ENCODE measurements at regions not wholly inside any gene's neighbourhood (a gene's known extent, or its start where the extent isn't known, plus 50 kb on each side); places are given as distances from the start of the nearest gene placed in this dataset.

DNA sequence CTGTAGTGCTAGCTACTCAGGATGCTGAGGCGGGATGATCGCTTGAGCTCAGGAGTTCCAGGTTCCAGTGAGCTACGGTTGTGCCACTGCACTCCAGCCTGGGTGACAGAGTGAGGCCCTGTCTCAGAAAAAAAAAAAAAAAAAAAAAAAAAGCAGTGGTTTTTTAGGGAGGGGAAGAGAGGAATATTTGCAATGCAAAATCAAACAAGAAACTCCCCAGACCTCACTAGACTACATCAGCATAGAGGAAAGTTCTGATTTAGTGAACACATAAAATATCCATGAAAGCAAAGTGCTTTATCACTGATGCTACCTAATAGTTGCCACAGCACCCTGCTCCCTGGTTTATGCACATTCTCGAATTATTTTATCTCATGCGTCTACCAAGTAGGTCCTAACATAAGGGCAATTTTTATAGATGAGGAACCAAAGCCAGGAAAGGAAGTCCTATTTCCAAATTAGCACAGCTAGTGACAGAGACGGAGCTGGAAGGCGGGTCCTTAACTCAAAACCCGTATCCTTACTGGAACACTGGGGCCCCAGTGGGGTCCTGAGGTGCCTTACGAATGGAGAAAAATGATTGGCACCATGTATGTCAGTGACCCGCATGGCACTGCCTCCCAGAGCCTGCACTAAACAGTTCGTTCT lies 50.7 kb upstream of the GPR157 start:
- whole genome bisulfite sequencing: 90% methylated on average over 11 of the region's 11 CpGs
- TF ChIP-seq ZBTB33 (IDR thresholded peaks at IDR 0.05) (no peak), TAF1 (conservative IDR thresholded peaks at IDR 0.05) (no peak), GABPA (IDR thresholded peaks at IDR 0.05 in 1 of 2, conservative IDR thresholded peaks at IDR 0.05 in 1 of 2) (no peak), YY1 (IDR thresholded peaks at IDR 0.05) (no peak), JUND (IDR thresholded peaks at IDR 0.05) (no peak), RAD21 (IDR thresholded peaks at IDR 0.05) (no peak), REST (IDR thresholded peaks at IDR 0.05) (no peak), HNF4G (IDR thresholded peaks at IDR 0.05) (no peak), FOXA1 (IDR thresholded peaks at IDR 0.05) (no peak), SP1 (IDR thresholded peaks at IDR 0.05) (no peak), ATF3 (IDR thresholded peaks at IDR 0.05) (no peak), RXRA (IDR thresholded peaks at IDR 0.05) (no peak), NR2F2 (IDR thresholded peaks at IDR 0.05) (no peak)
- TF ChIP-seq, protein P1, sequence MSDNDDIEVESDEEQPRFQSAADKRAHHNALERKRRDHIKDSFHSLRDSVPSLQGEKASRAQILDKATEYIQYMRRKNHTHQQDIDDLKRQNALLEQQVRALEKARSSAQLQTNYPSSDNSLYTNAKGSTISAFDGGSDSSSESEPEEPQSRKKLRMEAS (IDR thresholded peaks at IDR 0.05): no peak
- TF ChIP-seq, protein P2, sequence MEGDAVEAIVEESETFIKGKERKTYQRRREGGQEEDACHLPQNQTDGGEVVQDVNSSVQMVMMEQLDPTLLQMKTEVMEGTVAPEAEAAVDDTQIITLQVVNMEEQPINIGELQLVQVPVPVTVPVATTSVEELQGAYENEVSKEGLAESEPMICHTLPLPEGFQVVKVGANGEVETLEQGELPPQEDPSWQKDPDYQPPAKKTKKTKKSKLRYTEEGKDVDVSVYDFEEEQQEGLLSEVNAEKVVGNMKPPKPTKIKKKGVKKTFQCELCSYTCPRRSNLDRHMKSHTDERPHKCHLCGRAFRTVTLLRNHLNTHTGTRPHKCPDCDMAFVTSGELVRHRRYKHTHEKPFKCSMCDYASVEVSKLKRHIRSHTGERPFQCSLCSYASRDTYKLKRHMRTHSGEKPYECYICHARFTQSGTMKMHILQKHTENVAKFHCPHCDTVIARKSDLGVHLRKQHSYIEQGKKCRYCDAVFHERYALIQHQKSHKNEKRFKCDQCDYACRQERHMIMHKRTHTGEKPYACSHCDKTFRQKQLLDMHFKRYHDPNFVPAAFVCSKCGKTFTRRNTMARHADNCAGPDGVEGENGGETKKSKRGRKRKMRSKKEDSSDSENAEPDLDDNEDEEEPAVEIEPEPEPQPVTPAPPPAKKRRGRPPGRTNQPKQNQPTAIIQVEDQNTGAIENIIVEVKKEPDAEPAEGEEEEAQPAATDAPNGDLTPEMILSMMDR (IDR thresholded peaks at IDR 0.05; ENCODE audit: low read depth, low read length, missing input control): no peak
- no peaks in the 10 kb centered on the region for H3K27me3 ChIP-seq (ENCODE audit: control insufficient read depth in 4 of 4, insufficient read depth in 4 of 4, low read length in 3 of 4)
- H3K27ac ChIP-seq (ENCODE audit: low read depth in 1 of 2, low read length in 2 of 2): peak overlapping the region in 1 of 2 donors; percentile 21
- H3K4me1 ChIP-seq (ENCODE audit: control insufficient read depth in 4 of 4, insufficient read depth in 4 of 4, low read length in 3 of 4): peaks cover 0 to 20% (median 10%) of the 10 kb centered on the region in 4 donors
- no peaks in the 10 kb centered on the region for H3K36me3 ChIP-seq (ENCODE audit: control insufficient read depth in 4 of 4, insufficient read depth in 3 of 4, low read depth in 1 of 4, low read length in 3 of 4)
- H3K9ac ChIP-seq (ENCODE audit: low read depth in 1 of 2, low read length in 2 of 2): no peak overlapping the region
- H3K9me3 ChIP-seq (ENCODE audit: control insufficient read depth in 4 of 4, low read length in 3 of 4): no peaks in the 10 kb centered on the region
- no peak overlapping the region for H3K4me3 ChIP-seq (ENCODE audit: low read depth in 1 of 3, low read length in 3 of 3)
- DNase-seq (ENCODE audit: low spot score): no peak
